ENCODE measurements at regions not wholly inside any gene's neighbourhood (a gene's known extent, or its start where the extent isn't known, plus 50 kb on each side); places are given as distances from the start of the nearest gene placed in this dataset.

GRCh38 chr5:4199049-4199841 is 603.6 kb downstream of the IRX1 start:
- TF ChIP-seq CEBPB (IDR thresholded peaks at IDR 0.05) (no peak), YY1 (IDR thresholded peaks at IDR 0.05; ENCODE audit: low read depth) (no peak), TAF1 (IDR thresholded peaks at IDR 0.05; ENCODE audit: low read depth) (no peak), CREB1 (IDR thresholded peaks at IDR 0.05; ENCODE audit: low read depth) (no peak), USF1 (IDR thresholded peaks at IDR 0.05) (no peak), FOXM1 (IDR thresholded peaks at IDR 0.05; ENCODE audit: borderline replicate concordance, low read depth) (no peak), NFIC (IDR thresholded peaks at IDR 0.05) (no peak), EP300 (IDR thresholded peaks at IDR 0.05; ENCODE audit: borderline replicate concordance) (no peak), EGR1 (IDR thresholded peaks at IDR 0.05) (no peak), RAD21 (IDR thresholded peaks at IDR 0.05; ENCODE audit: low read depth) (no peak), TCF12 (IDR thresholded peaks at IDR 0.05; ENCODE audit: low read depth) (no peak), MAX (IDR thresholded peaks at IDR 0.05) (no peak), REST (IDR thresholded peaks at IDR 0.05; ENCODE audit: low read depth) (no peak), ZBTB7A (IDR thresholded peaks at IDR 0.05; ENCODE audit: low read depth) (no peak), TEAD4 (IDR thresholded peaks at IDR 0.05) (no peak)

- TF ChIP-seq TEAD4 (IDR thresholded peaks at IDR 0.05) (no peak), ZBTB7A (IDR thresholded peaks at IDR 0.05; ENCODE audit: low read depth) (no peak), RAD21 (IDR thresholded peaks at IDR 0.05; ENCODE audit: low read depth) (no peak), TAF1 (IDR thresholded peaks at IDR 0.05; ENCODE audit: low read depth) (no peak), NFIC (IDR thresholded peaks at IDR 0.05) (no peak), CREB1 (IDR thresholded peaks at IDR 0.05; ENCODE audit: low read depth) (no peak), REST (IDR thresholded peaks at IDR 0.05; ENCODE audit: low read depth) (no peak), FOXM1 (IDR thresholded peaks at IDR 0.05; ENCODE audit: borderline replicate concordance, low read depth) (no peak), EGR1 (IDR thresholded peaks at IDR 0.05) (no peak), TCF12 (IDR thresholded peaks at IDR 0.05; ENCODE audit: low read depth) (no peak), MAX (IDR thresholded peaks at IDR 0.05) (no peak), YY1 (IDR thresholded peaks at IDR 0.05; ENCODE audit: low read depth) (no peak), USF1 (IDR thresholded peaks at IDR 0.05) (no peak), CEBPB (IDR thresholded peaks at IDR 0.05) (no peak), EP300 (IDR thresholded peaks at IDR 0.05; ENCODE audit: borderline replicate concordance) (no peak)
Measured at GRCh38 chr5:4203146-4203545, 607.5 kb downstream of the IRX1 start.

- TF ChIP-seq TEAD4 (IDR thresholded peaks at IDR 0.05), result no peak
- TF ChIP-seq USF1 (IDR thresholded peaks at IDR 0.05), result no peak
- no peak for TF ChIP-seq ZBTB7A (IDR thresholded peaks at IDR 0.05; ENCODE audit: low read depth)
- no peak for TF ChIP-seq REST (IDR thresholded peaks at IDR 0.05; ENCODE audit: low read depth)
- no peak for TF ChIP-seq MAX (IDR thresholded peaks at IDR 0.05)
- TF ChIP-seq TAF1 (IDR thresholded peaks at IDR 0.05; ENCODE audit: low read depth), result no peak
- TF ChIP-seq CREB1 (IDR thresholded peaks at IDR 0.05; ENCODE audit: low read depth), result no peak
Measured at GRCh38 chr5:4204276-4205141, 608.9 kb downstream of the IRX1 start.

Measured in Ishikawa (cell line).